ENCODE measurements at regions not wholly inside any gene's neighbourhood (a gene's known extent, or its start where the extent isn't known, plus 50 kb on each side); places are given as distances from the start of the nearest gene placed in this dataset.
A peak's percentile ranks its signal among the peaks of the same experiment; 100 is the strongest.
"Not testable (repeated sequence)": the region's sequence is repeated elsewhere in the genome, so short reads cannot be mapped to it uniquely, and the experiment has no call there.

DNA sequence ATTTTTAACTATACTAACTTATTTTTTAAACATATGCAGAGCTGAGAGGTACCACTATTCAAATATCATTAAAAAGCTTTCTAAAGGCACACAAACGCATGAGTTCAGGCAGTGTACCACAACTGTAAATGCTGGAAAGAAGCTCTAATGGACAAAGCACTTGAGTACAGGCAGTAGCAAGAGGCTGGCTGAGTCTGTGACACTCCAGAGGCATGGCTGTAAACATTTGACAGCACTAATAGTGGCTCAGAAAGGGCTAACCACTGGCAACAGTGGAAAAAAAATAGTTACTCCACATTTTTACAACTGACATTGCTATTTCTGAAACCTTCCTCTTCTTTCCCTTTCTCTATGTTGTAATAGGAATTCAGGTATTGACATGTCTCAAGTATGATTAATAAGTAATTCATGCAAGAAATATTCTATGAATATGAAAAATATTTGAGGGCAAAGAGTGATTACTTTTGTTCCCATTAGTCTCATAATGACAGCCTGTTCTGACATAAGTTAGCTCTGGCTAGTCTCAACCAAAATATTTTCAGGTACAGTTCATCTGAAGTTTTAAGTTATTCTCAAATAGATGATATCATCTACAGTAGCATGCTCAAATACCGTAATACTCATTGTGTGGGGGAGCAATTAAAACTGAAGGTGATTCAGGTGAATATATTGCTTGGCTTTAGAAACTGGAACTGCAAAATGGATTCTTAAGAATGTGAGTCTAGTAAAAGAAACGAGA lies 324.0 kb upstream of the POT1 start:
- DNase-seq (ENCODE audit: low read depth) = no peak

DNA sequence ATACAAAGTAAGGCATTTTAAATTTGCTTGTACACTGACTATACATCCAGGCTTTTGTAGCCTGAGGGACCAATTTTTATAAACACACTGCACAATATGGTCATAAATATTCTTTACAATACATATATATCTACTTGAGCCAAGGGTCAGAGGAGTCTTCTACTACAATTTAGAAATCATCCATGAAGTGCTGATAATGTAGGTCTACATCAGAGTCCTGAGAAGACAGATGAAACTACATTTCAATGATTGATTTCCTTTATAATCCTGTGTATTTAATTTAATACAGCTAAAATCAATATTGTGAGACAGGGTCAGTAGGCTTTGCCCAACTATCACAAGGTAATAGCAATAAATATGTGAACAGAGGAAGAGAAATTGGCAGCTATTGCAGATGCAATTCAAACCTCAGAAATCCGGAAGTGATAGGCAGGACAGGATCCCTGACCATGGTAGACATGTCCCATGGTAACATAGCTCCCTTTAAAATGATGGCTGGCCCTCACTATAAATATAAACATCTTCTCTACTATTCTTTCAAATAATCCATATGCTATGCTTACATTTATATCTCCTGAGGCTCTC lies 318.0 kb upstream of the POT1 start:
- DNase-seq (ENCODE audit: low read depth) = no peak

GRCh38 chr7:125246706-125247105 lies 317.1 kb upstream of the POT1 start:
- no peak for DNase-seq (ENCODE audit: low read depth)

GRCh38 chr7:125241548-125241947 lies 311.9 kb upstream of the POT1 start:
- no peak for DNase-seq (ENCODE audit: low read depth)

DNA sequence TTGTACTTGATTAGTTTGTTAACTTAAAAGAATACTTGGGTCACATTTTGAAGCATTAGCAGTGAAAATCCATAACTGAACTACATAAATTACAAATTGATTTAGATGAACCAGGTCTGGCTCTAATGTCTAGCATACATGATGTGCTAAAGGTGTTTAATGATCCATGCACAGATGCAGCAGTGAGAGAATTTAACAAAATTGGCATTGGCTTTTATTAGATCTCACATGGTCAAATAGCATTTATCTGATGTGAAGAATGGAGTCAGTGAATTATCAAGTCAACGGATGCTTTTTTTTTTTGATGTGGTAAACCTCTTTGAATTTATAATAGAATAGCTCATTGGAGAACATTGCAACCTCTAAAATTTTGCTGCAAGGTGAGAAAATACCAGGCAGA lies 293.0 kb upstream of the POT1 start:
- no peak for DNase-seq (ENCODE audit: low read depth)

GRCh38 chr7:125218076-125218475 lies 288.5 kb upstream of the POT1 start:
- no peak for DNase-seq (ENCODE audit: low read depth)

GRCh38 chr7:125201002-125201401 lies 271.4 kb upstream of the POT1 start:
- no peak for DNase-seq (ENCODE audit: low read depth)

- DNase-seq (ENCODE audit: low read depth) = no peak
Observed at GRCh38 chr7:125197731-125198393, 268.2 kb upstream of the POT1 start.

DNA sequence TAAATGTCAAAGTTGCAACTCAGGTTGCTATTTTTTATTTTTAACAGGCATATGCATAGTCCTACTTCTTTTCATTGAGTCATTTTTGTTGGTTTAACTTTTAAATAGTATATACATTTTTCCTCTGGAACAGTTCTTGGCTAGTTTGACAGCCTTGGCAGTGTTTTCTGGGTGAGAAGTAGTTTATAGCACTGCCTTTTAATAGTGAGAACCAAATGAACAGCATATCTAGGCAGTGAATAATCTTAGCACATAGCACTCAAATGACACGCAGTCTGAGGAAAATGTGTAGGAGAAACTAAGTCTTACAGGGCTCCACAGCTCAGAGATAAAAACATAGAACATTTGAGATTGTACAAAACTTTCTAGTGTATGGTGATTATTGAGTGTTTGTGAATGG lies 265.5 kb upstream of the POT1 start:
- DNase-seq (ENCODE audit: low read depth) = no peak

GRCh38 chr7:125193263-125193662 lies 263.6 kb upstream of the POT1 start:
- DNase-seq (ENCODE audit: low read depth) = no peak

DNA sequence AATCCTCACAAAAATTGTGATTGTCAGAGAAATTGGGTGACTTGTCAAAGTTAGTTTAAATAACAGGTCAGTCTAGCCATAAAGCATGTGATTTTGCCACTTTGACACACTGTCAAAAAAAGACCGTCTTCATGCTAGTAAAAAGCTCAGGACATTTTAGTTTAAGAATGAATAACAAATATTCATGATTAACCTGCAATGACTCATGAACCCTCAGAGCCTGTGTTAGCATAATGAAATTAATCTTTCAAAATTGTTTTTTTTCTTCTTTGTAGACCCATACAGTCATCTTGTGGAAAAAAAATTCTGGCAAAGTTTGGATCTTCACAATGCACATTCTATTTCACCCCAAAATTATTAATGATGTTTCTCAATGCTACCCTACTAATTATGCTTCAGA lies 255.2 kb upstream of the POT1 start:
- no peak for DNase-seq (ENCODE audit: low read depth)

DNA sequence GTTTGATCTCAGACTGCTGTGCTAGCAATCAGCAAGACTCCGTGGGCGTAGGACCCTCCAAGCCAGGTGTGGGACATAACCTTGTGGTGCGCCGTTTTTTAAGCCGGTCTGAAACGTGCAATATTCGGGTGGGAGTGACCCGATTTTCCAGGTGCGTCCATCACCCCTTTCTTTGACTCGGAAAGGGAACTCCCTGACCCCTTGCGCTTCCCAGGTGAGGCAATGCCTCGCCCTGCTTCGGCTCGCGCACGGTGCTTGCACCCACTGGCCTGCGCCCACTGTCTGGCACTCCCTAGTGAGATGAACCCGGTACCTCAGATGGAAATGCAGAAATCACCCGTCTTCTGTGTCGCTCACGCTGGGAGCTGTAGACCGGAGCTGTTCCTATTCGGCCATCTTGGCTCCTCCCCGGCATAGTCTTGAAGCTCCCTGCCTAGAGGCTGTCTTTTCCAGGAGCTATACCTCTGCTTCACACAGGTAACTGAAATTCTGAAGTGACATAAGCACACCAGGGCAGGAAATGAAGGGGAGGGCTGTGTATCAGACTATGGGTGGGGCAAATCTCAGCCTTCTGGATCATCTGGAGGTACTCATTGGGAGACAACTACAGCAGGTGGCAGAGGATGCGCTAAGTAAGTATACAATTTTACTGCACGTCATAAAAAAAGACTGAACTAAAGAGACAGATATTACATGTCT lies 252.1 kb upstream of the POT1 start:
- not testable (repeated sequence) for DNase-seq (ENCODE audit: low read depth)

DNA sequence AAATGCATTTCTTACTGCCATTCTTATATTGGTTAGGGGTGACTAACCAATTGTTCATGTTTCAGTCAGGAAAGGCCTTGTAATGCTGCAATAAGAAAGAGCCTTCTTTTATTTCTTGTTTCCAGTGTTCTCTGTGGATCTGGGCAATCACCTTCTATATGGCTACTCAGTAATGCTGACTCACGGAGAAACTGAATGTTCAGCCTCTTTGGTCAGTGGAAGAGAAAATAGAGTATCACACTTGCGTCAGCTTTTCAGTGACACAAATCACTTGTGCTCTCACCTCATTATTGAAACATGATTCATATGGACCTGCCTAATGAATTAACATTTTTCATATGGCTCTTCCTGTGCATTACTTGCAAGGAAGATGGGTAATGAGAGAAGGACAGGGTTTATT lies 243.9 kb upstream of the POT1 start:
- no peak for DNase-seq (ENCODE audit: low read depth)

DNA sequence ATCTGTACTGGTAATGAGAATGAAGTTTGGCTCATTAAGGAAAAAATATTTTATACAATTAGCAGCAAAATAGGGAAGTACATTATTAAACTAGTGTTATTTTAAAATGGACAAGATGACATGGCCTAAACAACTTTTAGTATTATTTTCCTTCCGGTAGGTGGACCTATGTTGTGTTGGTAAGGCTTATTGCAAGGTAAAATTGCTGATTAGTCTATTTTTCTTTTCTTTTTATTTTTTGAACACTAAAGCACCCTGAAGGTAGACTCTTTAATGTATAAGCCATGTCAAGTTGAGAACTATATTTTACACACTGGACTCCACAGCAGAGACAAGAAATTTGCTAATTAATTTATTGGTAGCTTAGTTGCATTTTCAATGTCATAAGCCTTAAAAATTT lies 239.5 kb upstream of the POT1 start:
- DNase-seq (ENCODE audit: low read depth) = no peak

DNA sequence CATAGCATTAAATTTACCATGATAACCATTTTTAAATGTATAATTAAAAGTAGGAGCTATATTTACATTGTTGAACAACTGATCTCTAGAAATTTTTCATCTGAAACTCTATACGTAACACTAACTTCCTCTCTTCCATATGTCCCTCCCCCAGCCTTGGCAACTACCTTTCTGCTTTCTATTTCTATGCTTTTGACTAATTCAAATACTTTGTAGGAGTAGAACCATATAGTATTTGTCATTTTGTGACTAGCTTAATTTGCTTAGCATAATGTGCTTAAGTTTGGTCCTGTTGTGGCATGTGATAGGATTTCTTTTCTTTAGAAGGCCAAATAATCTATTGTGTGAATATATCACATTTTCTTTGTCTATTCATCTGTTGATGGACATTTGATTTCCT lies 225.3 kb upstream of the POT1 start:
- no peak for DNase-seq (ENCODE audit: low read depth)

- no peak for DNase-seq (ENCODE audit: low read depth)
Observed at GRCh38 chr7:125149151-125149550, 219.5 kb upstream of the POT1 start.

DNA sequence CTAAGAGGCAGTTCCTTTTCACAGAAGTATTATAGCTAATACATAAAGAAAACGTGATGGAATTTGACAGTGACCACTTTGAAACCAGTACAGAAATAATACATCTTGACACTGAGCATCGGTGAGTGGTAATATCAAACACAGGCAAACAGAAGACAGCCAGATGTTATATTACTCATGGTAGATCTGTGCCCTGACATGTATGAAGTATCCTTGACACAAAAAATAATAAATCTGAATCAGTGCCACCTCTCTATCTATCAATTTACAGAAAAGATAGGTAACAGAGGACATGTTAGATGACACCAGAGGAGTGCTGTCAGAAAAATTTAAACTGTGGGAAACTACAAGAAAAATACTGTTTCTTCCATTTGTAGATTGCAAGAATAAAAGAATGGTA lies 217.4 kb upstream of the POT1 start:
- DNase-seq (ENCODE audit: low read depth) = no peak

DNA sequence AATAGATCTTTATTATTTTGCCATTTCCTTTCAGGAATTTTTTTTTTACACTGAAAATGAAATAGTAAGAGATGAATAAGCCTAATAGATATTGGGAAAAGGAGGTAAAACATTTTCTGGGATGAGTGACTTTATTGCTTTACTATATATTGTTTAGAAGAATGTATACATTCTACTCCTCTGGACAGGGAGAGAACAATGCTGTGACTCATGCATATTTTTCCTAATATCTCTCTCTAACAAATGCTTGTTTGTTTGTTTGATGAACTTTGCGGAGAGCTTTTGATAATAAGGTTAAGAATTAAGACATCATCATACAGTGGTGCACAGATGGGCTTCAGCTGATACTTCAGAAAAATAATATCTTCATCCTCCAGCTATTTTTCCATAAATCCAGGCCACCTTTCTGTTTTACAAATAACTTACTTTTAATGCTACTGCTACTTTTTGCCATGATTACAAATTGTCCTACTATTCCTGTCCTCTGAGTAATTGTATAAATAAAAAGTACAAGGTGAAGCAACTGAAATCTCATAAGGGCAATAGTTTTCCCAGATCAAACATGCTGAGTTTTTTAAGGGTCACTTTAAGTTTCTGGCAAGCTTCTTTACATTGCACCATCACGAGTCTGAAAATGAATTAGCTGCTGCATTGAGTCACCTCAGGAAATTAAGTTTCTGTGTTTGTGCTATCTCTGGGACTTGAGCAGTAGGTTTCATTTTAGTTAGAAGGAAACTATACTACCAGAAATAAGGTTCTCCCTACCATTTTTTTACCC lies 207.3 kb upstream of the POT1 start:
- DNase-seq (ENCODE audit: low read depth) = peak; percentile 73

- peak; percentile 27 for DNase-seq (ENCODE audit: low read depth)
Observed at GRCh38 chr7:125136341-125136740, 206.7 kb upstream of the POT1 start.

GRCh38 chr7:125130173-125130572 lies 200.5 kb upstream of the POT1 start:
- no peak for DNase-seq (ENCODE audit: low read depth)

DNA sequence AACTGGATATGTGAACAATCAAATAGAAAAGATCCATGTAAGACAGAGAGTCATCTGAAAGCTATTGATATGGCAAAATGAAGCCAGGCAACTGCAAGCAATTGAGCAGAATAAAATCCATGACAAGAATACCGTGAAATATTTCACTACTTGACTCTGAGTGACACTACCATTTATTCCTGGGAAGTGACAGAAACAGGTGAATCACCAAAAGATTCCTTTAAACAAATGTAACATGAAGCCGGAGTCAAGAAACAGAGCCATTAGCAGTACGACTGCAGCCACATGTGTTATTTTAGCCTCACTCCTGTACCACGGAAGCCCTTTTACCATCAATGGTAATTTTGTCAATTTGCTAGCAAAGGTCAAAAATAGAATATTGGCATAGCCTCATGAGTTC lies 197.7 kb upstream of the POT1 start:
- no peak for DNase-seq (ENCODE audit: low read depth)

DNA sequence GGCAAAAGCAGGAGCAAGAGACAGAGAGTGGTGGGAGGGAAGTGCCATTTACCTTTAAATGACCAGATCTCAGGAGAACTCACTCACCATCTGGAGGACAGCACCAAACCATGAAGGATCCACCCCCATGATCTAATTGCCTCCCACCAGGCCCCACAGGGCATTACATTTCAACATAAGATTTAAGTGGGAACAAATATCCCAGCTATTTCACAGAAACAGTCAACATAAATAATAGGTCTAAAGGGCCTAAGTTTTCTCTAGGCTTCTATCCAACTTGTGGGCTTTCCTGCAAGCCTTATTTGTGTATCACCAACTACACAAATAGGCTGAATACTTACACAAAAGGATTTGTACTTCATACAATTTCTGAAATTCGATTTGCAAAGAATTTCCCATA lies 196.8 kb upstream of the POT1 start:
- peak; percentile 81 for DNase-seq (ENCODE audit: low read depth)
